AG10803 (cell line): ENCODE measurements at regions not wholly inside any gene's neighbourhood (a gene's known extent, or its start where the extent isn't known, plus 50 kb on each side); places are given as distances from the start of the nearest gene placed in this dataset.

Source experiments
- DNase-seq: peaks from one replicate; pipeline ENCODE4 v3.0.0; 2010; ENCODE audit warnings: low read depth
- H3K4me3 ChIP-seq: 2 replicates; pipeline ENCODE4 v1.5.1; 2011; ENCODE audit warnings: mild to moderate bottlenecking, low read length, control low read depth
- CTCF ChIP-seq: conservative IDR thresholded peaks from 2 replicates; pipeline ENCODE4 v1.5.1; 2011; ENCODE audit warnings: mild to moderate bottlenecking, low read length, control low read depth, inconsistent platforms

- DNase-seq, result no peak
- TF ChIP-seq CTCF, result no peak
- no peak overlapping the region for H3K4me3 ChIP-seq
Observed at GRCh38 chr12:41959271-41959670, 185.4 kb downstream of the GXYLT1 start.

- no peak for TF ChIP-seq CTCF
- H3K4me3 ChIP-seq, result no peak overlapping the region
- DNase-seq, result no peak
Observed at GRCh38 chr12:41956353-41956752, 188.3 kb downstream of the GXYLT1 start.

DNA sequence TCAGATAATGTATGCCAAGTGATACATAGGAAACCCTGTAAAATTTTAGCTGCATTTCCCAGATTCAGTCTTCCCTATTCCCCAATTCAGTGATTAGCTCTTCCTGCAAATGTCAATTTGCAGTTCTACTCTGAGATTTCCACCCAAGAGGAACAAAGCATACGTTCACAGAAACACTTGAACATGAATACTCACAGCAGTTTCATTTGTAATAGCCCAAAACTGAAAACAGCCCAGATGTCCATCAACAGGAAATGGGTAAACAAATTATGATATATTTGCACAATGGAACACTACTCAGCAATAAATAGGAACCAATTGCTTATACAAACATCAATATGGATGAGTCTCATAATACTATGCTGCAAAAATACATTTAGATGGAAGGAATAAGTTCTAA, 194.2 kb downstream of the GXYLT1 start:
- DNase-seq, result no peak
- H3K4me3 ChIP-seq, result no peak overlapping the region
- TF ChIP-seq CTCF, result no peak

DNA sequence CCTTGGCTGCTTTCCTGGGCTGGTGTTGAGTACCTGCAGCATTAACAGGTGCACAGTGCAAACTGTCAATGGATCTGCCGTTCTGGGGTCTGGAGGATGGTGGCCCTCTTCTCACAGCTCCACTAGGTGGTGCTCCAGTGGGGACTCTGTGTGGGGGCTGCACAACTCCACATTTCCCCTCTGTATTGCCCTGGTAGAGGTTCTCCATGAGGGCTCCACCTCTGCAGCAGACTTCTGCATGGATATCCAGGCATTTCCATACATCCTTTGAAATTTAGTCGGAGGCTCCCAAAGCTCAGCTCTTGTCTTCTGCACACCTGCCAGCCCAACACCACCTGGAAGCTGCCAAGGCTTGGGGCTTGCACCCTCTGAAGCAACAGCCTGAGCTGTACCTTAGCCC, 198.6 kb downstream of the GXYLT1 start:
- no peak for DNase-seq
- H3K4me3 ChIP-seq, result no peak overlapping the region
- no peak for TF ChIP-seq CTCF

DNA sequence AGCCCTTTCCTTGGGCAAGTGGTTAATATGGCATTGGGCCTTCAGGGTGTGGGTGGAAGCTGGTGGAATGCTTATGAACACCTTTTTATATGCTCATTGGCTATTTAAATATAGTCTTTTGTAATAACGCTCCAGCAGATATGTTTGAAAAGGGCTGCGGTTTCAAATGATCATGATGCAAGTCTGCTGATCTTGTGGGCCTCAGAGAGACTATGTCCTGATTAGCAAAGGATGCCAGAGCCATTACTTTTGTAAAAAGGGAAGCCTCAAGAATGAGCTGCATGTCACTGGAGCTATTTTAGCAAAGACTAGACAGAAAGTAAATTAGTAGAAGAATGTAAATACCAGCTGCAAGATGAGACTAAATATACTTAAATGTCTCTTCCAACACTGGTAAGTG, 200.5 kb downstream of the GXYLT1 start:
- H3K4me3 ChIP-seq, result no peak overlapping the region
- peak; percentile 65 for DNase-seq
- TF ChIP-seq CTCF, result no peak

- no peak for DNase-seq
- TF ChIP-seq CTCF, result no peak
- no peak overlapping the region for H3K4me3 ChIP-seq
Observed at GRCh38 chr12:41943671-41944070, 201.0 kb downstream of the GXYLT1 start.

- no peak for DNase-seq
- no peak overlapping the region for H3K4me3 ChIP-seq
- no peak for TF ChIP-seq CTCF
Observed at GRCh38 chr12:41942354-41942753, 202.3 kb downstream of the GXYLT1 start.
